Coronary artery (tissue), 2 donors: ENCODE measurements at regions not wholly inside any gene's neighbourhood (a gene's known extent, or its start where the extent isn't known, plus 50 kb on each side); places are given as distances from the start of the nearest gene placed in this dataset.

ENCODE experiments used
- DNase-seq: peaks from one replicate; pipeline ENCODE4 v3.0.0-alpha.2; 2017; ENCODE audit warnings: low spot score
- H3K27ac ChIP-seq, 2 donors: fragments of 200-600 bp; sonication (generic); one replicate each; pipeline ENCODE4 v1.5.1; 2016 to 2019
- H3K4me3 ChIP-seq: fragments of 200-600 bp; sonication (generic); 2 replicates; pipeline ENCODE4 v1.5.1; 2016; ENCODE audit warnings: mild to moderate bottlenecking, moderate library complexity
- TF ChIP-seq, protein P1 (sequence below): fragments of 200-600 bp; sonication (generic); IDR thresholded peaks from one replicate; pipeline ENCODE4 v1.5.1; 2019; ENCODE audit warnings: antibody characterized with exemption

DNA sequence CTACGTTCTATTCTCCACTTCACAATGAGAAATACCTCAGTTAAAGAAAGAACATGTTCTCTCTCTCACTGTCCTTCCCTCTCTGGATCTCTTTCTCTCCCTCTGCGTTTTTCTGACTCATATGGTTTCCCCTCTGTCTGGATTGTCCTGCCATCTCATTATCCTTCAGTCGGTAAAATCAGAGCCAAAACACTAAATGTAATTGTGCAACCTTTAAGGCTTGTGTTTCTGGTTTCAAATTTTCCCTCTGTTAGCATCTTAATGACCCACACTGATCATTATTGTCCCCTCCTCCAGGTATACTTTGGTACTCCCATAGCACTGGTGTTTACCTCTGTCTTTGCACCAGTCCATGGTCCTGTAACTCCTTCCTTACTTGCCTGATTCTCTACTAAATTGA, 509.4 kb upstream of the C9orf72 start:
- DNase-seq, result no peak
- H3K4me3 ChIP-seq, result no peak overlapping the region
- no peak overlapping the region for H3K27ac ChIP-seq
- TF ChIP-seq, protein P1, sequence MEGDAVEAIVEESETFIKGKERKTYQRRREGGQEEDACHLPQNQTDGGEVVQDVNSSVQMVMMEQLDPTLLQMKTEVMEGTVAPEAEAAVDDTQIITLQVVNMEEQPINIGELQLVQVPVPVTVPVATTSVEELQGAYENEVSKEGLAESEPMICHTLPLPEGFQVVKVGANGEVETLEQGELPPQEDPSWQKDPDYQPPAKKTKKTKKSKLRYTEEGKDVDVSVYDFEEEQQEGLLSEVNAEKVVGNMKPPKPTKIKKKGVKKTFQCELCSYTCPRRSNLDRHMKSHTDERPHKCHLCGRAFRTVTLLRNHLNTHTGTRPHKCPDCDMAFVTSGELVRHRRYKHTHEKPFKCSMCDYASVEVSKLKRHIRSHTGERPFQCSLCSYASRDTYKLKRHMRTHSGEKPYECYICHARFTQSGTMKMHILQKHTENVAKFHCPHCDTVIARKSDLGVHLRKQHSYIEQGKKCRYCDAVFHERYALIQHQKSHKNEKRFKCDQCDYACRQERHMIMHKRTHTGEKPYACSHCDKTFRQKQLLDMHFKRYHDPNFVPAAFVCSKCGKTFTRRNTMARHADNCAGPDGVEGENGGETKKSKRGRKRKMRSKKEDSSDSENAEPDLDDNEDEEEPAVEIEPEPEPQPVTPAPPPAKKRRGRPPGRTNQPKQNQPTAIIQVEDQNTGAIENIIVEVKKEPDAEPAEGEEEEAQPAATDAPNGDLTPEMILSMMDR, result no peak

DNA sequence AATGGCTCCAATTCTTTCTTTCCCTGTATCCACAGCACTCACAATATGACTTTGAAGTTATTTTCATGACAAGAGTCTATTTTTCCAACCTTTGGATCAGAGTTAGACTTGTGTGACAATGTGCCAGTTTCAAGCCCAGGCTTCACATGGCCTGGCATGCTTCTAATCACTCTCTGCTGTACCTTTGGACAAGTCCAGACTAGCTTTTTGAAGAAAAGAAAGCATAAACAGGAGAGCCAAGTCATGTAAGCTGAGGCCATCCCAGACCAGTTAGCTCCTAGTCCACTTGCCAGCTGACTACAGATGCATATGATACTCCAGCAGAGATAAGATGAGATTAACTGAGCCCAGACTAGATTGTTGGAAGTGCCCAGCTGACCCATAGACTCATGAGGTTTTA, 513.6 kb upstream of the C9orf72 start:
- Histone ChIP-seq H3K4me3 (no peak overlapping the region), H3K27ac (no peak overlapping the region)
- DNase-seq, result no peak
- TF ChIP-seq, protein P1, result no peak

- Histone ChIP-seq H3K4me3 (no peak overlapping the region), H3K27ac (no peak overlapping the region)
- TF ChIP-seq, protein P1, result no peak
- DNase-seq, result no peak
These were observed 520.0 kb upstream of the C9orf72 start for GRCh38 chr9:28092981-28093936.

DNA sequence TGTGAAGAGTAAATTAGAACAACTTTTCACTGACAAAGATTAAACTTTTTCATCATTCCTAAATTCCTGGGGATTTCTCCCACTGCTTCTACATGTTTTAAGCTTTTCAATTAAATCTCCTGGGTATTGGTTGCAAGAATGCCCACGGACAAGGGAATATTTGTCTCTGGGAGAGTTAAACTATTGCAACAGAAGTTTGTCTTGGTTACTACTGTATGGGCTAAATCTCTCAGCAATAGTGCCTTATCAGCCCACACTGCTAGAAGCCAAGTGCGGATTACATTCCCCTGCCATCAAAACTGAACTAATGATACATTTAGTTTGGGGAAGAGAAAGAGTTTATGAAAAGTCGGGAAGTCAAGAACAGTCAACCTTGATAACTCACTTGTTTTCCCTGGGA, 528.2 kb upstream of the C9orf72 start:
- Histone ChIP-seq H3K27ac (no peak overlapping the region), H3K4me3 (no peak overlapping the region)
- no peak for DNase-seq
- TF ChIP-seq, protein P1, result no peak

DNA sequence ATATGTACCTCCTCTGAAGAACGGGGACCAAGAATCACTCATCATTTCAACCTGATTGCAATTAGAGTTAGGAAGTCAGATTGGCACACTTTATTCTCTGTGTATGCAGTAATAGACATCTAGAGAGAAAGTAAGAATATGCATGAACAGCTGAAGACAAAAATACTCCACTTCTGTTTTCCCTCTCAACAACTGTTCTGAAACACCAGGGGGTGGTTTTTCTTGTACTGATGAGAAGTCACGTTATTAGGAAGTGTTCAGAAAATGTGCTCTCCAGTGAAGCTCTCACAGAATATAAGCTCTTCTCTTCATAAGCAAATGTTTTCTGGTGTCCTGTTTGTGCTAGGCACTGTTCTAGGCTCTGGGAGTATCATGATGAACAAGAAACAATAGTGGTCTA, 531.7 kb upstream of the C9orf72 start:
- no peak for DNase-seq
- TF ChIP-seq, protein P1, result no peak
- no peak overlapping the region for H3K4me3 ChIP-seq
- no peak overlapping the region for H3K27ac ChIP-seq

- no peak overlapping the region for H3K4me3 ChIP-seq
- TF ChIP-seq, protein P1, result no peak
- no peak for DNase-seq
- no peak overlapping the region for H3K27ac ChIP-seq
These were observed 546.9 kb upstream of the C9orf72 start for GRCh38 chr9:28120184-28120583.

DNA sequence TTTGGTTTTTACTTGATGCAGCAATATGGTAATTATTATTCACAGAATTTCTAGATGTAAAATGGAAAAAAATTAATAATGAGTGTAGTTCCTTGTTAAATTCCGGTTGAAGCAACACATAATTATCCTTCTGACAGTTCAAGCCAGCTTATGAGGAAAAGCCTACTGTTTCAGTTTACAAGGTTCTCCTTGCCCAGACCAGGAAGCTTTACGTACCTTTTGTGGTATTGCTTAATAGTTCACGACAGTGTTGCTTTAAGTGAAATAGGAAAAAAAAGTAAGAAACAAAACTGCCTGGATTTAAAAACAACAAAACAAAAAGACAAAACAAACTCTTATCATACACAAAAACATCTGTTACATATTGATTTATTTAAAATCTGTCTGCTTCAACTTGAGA, 547.3 kb upstream of the C9orf72 start:
- TF ChIP-seq, protein P1, result no peak
- no peak overlapping the region for H3K4me3 ChIP-seq
- H3K27ac ChIP-seq, result no peak overlapping the region
- DNase-seq, result no peak
